SK-N-SH treated with all-trans-retinoic acid at 6 μM for 48 hours (cell line): ENCODE measurements at regions not wholly inside any gene's neighbourhood (a gene's known extent, or its start where the extent isn't known, plus 50 kb on each side); places are given as distances from the start of the nearest gene placed in this dataset.

Source experiments
- ATAC-seq: fragments of 200-7000 bp; cut with Tn5 transposase; 3 replicates; pipeline ENCODE4 v1.9.1; 2020; ENCODE audit warnings: mild to moderate bottlenecking, moderate library complexity
- ARNTL ChIP-seq: fragments of 450-650 bp; formaldehyde crosslinking; IDR thresholded peaks from 2 replicates; pipeline ENCODE4 v1.5.0; 2020; ENCODE audit warnings: low read depth, mild to moderate bottlenecking, moderate library complexity, borderline replicate concordance
- BACH2 ChIP-seq: fragments of 250-450 bp; sonication (Bioruptor Pico); IDR thresholded peaks from 2 replicates; pipeline ENCODE4 v1.9.0; 2021; ENCODE audit warnings: mild to moderate bottlenecking, borderline replicate concordance
- CREB5 ChIP-seq: fragments of 250-450 bp; sonication (Bioruptor Pico); IDR thresholded peaks from 2 replicates; pipeline ENCODE4 v1.5.1; 2020; ENCODE audit warnings: low read depth, mild to moderate bottlenecking, moderate library complexity
- CSDC2 ChIP-seq: fragments of 250-450 bp; sonication (Bioruptor Pico); IDR thresholded peaks from 2 replicates; pipeline ENCODE4 v1.5.0; 2020; ENCODE audit warnings: mild to moderate bottlenecking, moderate library complexity
- CSRNP3 ChIP-seq: fragments of 250-450 bp; sonication (Bioruptor Pico); IDR thresholded peaks from 2 replicates; pipeline ENCODE4 v1.5.1; 2021; ENCODE audit warnings: mild to moderate bottlenecking, moderate library complexity
- ESRRG ChIP-seq: fragments of 250-450 bp; sonication (Bioruptor Pico); IDR thresholded peaks from 2 replicates; pipeline ENCODE4 v1.6.1; 2021; ENCODE audit warnings: mild to moderate bottlenecking
- GLIS3 ChIP-seq: fragments of 250-450 bp; sonication (Bioruptor Pico); IDR thresholded peaks from 2 replicates; pipeline ENCODE4 v1.5.0; 2020; ENCODE audit warnings: mild to moderate bottlenecking, moderate library complexity
- OSR1 ChIP-seq: fragments of 250-450 bp; sonication (Bioruptor Pico); IDR thresholded peaks from 2 replicates; pipeline ENCODE4 v1.8.0; 2022; ENCODE audit warnings: moderate library complexity, mild to moderate bottlenecking, inconsistent platforms
- POU6F1 ChIP-seq: fragments of 250-450 bp; sonication (Bioruptor Pico); IDR thresholded peaks from 2 replicates; pipeline ENCODE4 v1.8.0; 2021; ENCODE audit warnings: low read depth, mild to moderate bottlenecking, moderate library complexity, borderline replicate concordance
- PPARA ChIP-seq: fragments of 250-450 bp; sonication (Bioruptor Pico); IDR thresholded peaks from 2 replicates; pipeline ENCODE4 v1.5.0; 2020; ENCODE audit warnings: mild to moderate bottlenecking, borderline replicate concordance
- SNAI2 ChIP-seq: fragments of 250-450 bp; sonication (Bioruptor Pico); IDR thresholded peaks from 2 replicates; pipeline ENCODE4 v1.5.0; 2020; ENCODE audit warnings: mild to moderate bottlenecking, moderate library complexity
- TCF4 ChIP-seq: fragments of 250-450 bp; sonication (Bioruptor Pico); IDR thresholded peaks from 2 replicates; pipeline ENCODE4 v1.8.0; 2021; ENCODE audit warnings: mild to moderate bottlenecking, moderate library complexity, borderline replicate concordance
- TOX ChIP-seq: fragments of 250-450 bp; sonication (Bioruptor Pico); IDR thresholded peaks from 2 replicates; pipeline ENCODE4 v1.8.0; 2021; ENCODE audit warnings: mild to moderate bottlenecking, moderate library complexity, borderline replicate concordance
- TSHZ2 ChIP-seq: fragments of 250-450 bp; sonication (Bioruptor Pico); IDR thresholded peaks from 2 replicates; pipeline ENCODE4 v1.5.0; 2020; ENCODE audit warnings: mild to moderate bottlenecking, moderate library complexity
- ZC3H10 ChIP-seq: fragments of 250-450 bp; sonication (Bioruptor Pico); IDR thresholded peaks from 2 replicates; pipeline ENCODE4 v1.5.1; 2021; ENCODE audit warnings: mild to moderate bottlenecking, moderate library complexity
- ZFP3 ChIP-seq: fragments of 250-450 bp; sonication (Bioruptor Pico); IDR thresholded peaks from 2 replicates; pipeline ENCODE4 v1.5.0; 2020; ENCODE audit warnings: mild to moderate bottlenecking, moderate library complexity
- ZFP30 ChIP-seq: fragments of 450-650 bp; formaldehyde crosslinking; IDR thresholded peaks from 2 replicates; pipeline ENCODE4 v1.5.0; 2022; ENCODE audit warnings: mild to moderate bottlenecking, moderate library complexity
- ZNF70 ChIP-seq: fragments of 450-650 bp; formaldehyde crosslinking; IDR thresholded peaks from 2 replicates; pipeline ENCODE4 v1.5.0; 2020; ENCODE audit warnings: mild to moderate bottlenecking, moderate library complexity
- ZNF8 ChIP-seq: fragments of 450-650 bp; formaldehyde crosslinking; IDR thresholded peaks from 2 replicates; pipeline ENCODE4 v1.5.0; 2020; ENCODE audit warnings: mild to moderate bottlenecking, moderate library complexity

- ATAC-seq, result no peak
- no peak for TF ChIP-seq TCF4 (CRISPR knock-in tag)
- no peak for TF ChIP-seq GLIS3 (CRISPR knock-in tag)
- no peak for TF ChIP-seq BACH2 (CRISPR knock-in tag)
- no peak for TF ChIP-seq ESRRG (CRISPR knock-in tag)
- TF ChIP-seq ZFP3, result no peak
- no peak for TF ChIP-seq OSR1 (CRISPR knock-in tag)
- no peak for TF ChIP-seq ZNF70 (CRISPR knock-in tag)
- no peak for TF ChIP-seq TOX
- TF ChIP-seq CSRNP3 (CRISPR knock-in tag), result no peak
- no peak for TF ChIP-seq CREB5 (CRISPR knock-in tag)
- no peak for TF ChIP-seq TSHZ2 (CRISPR knock-in tag)
- no peak for TF ChIP-seq CSDC2 (CRISPR knock-in tag)
- TF ChIP-seq ZNF8 (CRISPR knock-in tag), result no peak
Observed at GRCh38 chr11:119990309-119991021, 147.4 kb downstream of the TRIM29 start.

- ATAC-seq, result no peak
Observed at GRCh38 chr11:119989159-119989821, 148.6 kb downstream of the TRIM29 start.

More at GRCh38 chr11:119989159-119989821, 148.6 kb downstream of the TRIM29 start:
- TF ChIP-seq TOX (no peak), POU6F1 (no peak), CREB5 (CRISPR knock-in tag) (no peak), ARNTL (CRISPR knock-in tag) (no peak), ESRRG (CRISPR knock-in tag) (no peak), PPARA (CRISPR knock-in tag) (no peak), GLIS3 (CRISPR knock-in tag) (no peak), ZNF70 (CRISPR knock-in tag) (no peak), OSR1 (CRISPR knock-in tag) (no peak), ZFP30 (CRISPR knock-in tag) (no peak), CSDC2 (CRISPR knock-in tag) (no peak), ZC3H10 (CRISPR knock-in tag) (no peak), SNAI2 (CRISPR knock-in tag) (no peak), ZFP3 (no peak), TSHZ2 (CRISPR knock-in tag) (no peak)
